ENCODE measurements at regions not wholly inside any gene's neighbourhood (a gene's known extent, or its start where the extent isn't known, plus 50 kb on each side); places are given as distances from the start of the nearest gene placed in this dataset.

DNA sequence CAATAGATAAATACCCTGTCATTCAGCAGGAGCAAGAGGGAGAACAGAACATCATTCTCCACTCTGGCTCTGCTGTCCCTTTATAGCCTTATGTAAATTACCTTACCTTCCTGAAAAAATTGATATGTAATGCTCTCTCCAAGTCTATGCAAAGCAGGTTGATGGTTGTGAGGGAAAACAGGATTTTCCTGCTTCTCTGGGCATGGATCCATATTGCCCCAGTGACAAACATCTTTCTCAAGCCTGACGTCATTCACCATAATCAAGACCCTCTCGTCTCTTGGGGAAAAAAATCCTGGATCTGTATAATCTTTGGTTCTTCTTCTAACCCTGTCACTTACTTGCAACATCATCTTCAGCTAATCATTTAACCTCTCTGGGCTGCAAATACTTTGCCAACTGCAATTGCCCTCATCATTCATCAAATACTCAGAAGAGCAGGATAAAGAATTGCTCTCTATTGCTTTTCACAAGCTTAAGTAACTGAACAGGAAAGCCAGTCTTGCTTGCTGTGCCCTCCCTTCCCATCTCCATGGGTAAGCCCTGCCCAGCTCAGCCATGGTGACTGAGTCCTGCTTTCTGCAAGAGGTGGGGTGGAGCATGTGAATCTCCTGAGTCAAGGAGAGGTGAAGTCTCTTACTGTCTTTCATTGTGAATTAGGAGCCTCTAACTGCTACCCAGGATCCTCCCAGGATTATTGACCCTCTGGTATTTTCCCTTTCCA is 123.7 kb upstream of the KLF7 start:
- no CpG with 5 or more reads among the region's 2 CpGs for WGBS (ENCODE audit: extremely low coverage, insufficient coverage, insufficient read length)
- no peak overlapping the region for H3K4ac ChIP-seq (ENCODE audit: low read depth, low read length)
- no peaks in the 10 kb centered on the region for H3K36me3 ChIP-seq (ENCODE audit: control insufficient read depth in 1 of 2, insufficient read depth in 2 of 2, low read length in 2 of 2)
- no peaks in the 10 kb centered on the region for H3K9me3 ChIP-seq (ENCODE audit: insufficient read depth, low read depth, low read length)
- H2AK5ac ChIP-seq (ENCODE audit: low read length): no peak overlapping the region
- H3K79me1 ChIP-seq (ENCODE audit: low read length): no peaks in the 10 kb centered on the region
- H4K91ac ChIP-seq (ENCODE audit: low read depth, low read length): no peak overlapping the region
- no peak overlapping the region for H3K4me3 ChIP-seq (ENCODE audit: low read depth, low read length)
- no peak overlapping the region for H2AFZ ChIP-seq (ENCODE audit: insufficient read depth, low read length, poor library complexity)
- H2BK12ac ChIP-seq (ENCODE audit: low read length): no peak overlapping the region
- DNase-seq: no peak
- no peak overlapping the region for H2BK120ac ChIP-seq (ENCODE audit: insufficient read depth, low read length, poor library complexity)
- H4K8ac ChIP-seq (ENCODE audit: low read depth, low read length): no peak overlapping the region
- no peak overlapping the region for H3K27ac ChIP-seq (ENCODE audit: low read depth, low read length)
- no peaks in the 10 kb centered on the region for H3K4me1 ChIP-seq (ENCODE audit: control insufficient read depth in 1 of 2, insufficient read depth in 2 of 2, low read length in 2 of 2)
- no peak overlapping the region for H2BK5ac ChIP-seq (ENCODE audit: low read depth, low read length, poor library complexity)
- no peaks in the 10 kb centered on the region for H3K79me2 ChIP-seq (ENCODE audit: control insufficient read depth, insufficient read depth, low read length, poor library complexity)
- H3K18ac ChIP-seq (ENCODE audit: low read length): no peak overlapping the region
- peaks cover 4% of the 10 kb centered on the region for H3K27me3 ChIP-seq (ENCODE audit: insufficient read depth, low read length)
- no peak overlapping the region for H3K4me2 ChIP-seq (ENCODE audit: low read length)
- H3K9ac ChIP-seq (ENCODE audit: low read length): no peak overlapping the region
- H3K23ac ChIP-seq (ENCODE audit: low read length): peak overlapping the region; percentile 67
- no peak overlapping the region for H3K14ac ChIP-seq (ENCODE audit: low read length)
- H4K12ac ChIP-seq (ENCODE audit: low read depth, low read length): no peak overlapping the region

DNA sequence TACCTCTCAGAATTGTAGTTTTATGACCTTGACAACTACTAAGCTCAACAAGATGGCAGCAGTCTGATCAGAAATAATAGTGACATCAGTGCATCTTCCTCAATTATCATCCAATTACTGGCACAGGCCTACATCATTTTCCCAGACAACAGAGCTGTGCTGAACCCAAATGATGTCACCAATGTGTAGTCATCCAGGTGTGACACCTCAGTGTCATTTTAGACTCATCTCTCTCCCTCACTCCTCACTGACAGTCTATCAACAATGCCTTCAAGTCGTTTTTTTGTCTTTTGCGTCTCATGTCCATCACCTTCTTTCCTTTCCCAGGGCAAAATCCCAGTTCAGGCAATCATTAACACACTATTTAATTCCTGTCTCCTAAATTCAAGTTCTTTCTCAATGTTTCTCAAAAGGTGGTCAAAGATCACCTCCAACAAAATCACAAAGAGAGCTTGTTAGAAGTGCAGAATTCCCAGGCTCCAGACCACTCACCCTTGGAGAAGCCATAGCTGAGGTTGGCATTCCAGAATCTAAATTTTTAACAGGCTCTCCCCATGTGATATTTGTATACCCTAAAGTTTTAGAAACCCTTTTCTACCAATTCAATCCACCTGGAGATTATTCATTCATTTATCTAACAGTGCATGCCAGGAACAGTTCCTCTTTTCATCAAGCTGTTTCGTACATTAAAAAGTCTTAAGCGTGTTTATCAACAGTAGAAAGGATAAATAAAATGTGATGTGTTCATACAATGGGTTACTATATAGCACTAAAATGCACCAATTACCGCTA is 125.3 kb upstream of the KLF7 start:
- Histone ChIP-seq H3K27ac (ENCODE audit: low read depth, low read length) (no peak overlapping the region), H4K12ac (ENCODE audit: low read depth, low read length) (no peak overlapping the region), H3K4me3 (ENCODE audit: low read depth, low read length) (no peak overlapping the region), H3K23ac (ENCODE audit: low read length) (no peak overlapping the region), H3K4ac (ENCODE audit: low read depth, low read length) (no peak overlapping the region), H4K8ac (ENCODE audit: low read depth, low read length) (no peak overlapping the region), H3K4me1 (ENCODE audit: control insufficient read depth in 1 of 2, insufficient read depth in 2 of 2, low read length in 2 of 2) (no peaks in the 10 kb centered on the region), H3K9ac (ENCODE audit: low read length) (no peak overlapping the region), H3K9me3 (ENCODE audit: insufficient read depth, low read depth, low read length) (no peaks in the 10 kb centered on the region), H2BK12ac (ENCODE audit: low read length) (no peak overlapping the region), H2BK5ac (ENCODE audit: low read depth, low read length, poor library complexity) (no peak overlapping the region), H4K91ac (ENCODE audit: low read depth, low read length) (no peak overlapping the region), H3K36me3 (ENCODE audit: control insufficient read depth in 1 of 2, insufficient read depth in 2 of 2, low read length in 2 of 2) (no peaks in the 10 kb centered on the region), H3K79me2 (ENCODE audit: control insufficient read depth, insufficient read depth, low read length, poor library complexity) (no peaks in the 10 kb centered on the region), H2AK5ac (ENCODE audit: low read length) (no peak overlapping the region), H3K79me1 (ENCODE audit: low read length) (no peaks in the 10 kb centered on the region), H3K4me2 (ENCODE audit: low read length) (no peak overlapping the region), H3K14ac (ENCODE audit: low read length) (no peak overlapping the region), H2AFZ (ENCODE audit: insufficient read depth, low read length, poor library complexity) (no peak overlapping the region), H3K27me3 (ENCODE audit: insufficient read depth, low read length) (peaks cover 4% of the 10 kb centered on the region), H2BK120ac (ENCODE audit: insufficient read depth, low read length, poor library complexity) (no peak overlapping the region), H3K18ac (ENCODE audit: low read length) (no peak overlapping the region)
- no CpG with 5 or more reads among the region's 5 CpGs for WGBS (ENCODE audit: extremely low coverage, insufficient coverage, insufficient read length)
- no peak for DNase-seq

DNA sequence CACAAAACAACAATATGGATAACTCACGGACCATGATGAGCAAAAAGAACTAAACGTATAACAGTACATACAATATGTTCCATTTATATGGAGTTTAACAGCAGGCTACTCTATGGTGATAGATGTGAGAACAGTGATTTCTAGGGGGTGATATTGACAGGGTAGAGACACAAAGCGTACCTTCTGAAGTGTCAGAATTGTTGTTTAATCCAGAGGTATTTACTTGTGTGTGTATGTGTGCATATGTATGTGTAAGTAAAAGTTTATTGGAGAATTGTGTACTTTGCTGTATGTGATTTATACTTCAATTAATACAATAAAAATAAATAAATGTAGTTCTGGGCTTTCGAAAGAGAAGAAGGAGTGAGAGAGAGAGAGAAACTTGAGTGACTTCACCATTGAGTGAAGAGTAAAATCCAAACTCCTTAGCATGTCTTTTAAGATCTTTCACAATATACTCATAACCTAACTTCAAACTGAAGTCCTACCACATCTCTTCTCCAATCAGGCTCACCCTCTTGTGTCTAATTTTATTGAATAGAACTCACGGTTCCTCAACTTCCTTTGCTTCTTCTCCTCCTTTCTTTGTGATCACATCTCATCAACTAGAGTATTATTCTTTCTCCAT is 126.0 kb upstream of the KLF7 start:
- Histone ChIP-seq H3K4ac (ENCODE audit: low read depth, low read length) (no peak overlapping the region), H3K23ac (ENCODE audit: low read length) (no peak overlapping the region), H2BK12ac (ENCODE audit: low read length) (no peak overlapping the region), H4K91ac (ENCODE audit: low read depth, low read length) (no peak overlapping the region), H3K14ac (ENCODE audit: low read length) (no peak overlapping the region), H3K27ac (ENCODE audit: low read depth, low read length) (no peak overlapping the region), H3K27me3 (ENCODE audit: insufficient read depth, low read length) (peaks cover 4% of the 10 kb centered on the region), H3K79me2 (ENCODE audit: control insufficient read depth, insufficient read depth, low read length, poor library complexity) (no peaks in the 10 kb centered on the region), H3K18ac (ENCODE audit: low read length) (no peak overlapping the region), H2AK5ac (ENCODE audit: low read length) (no peak overlapping the region), H3K9me3 (ENCODE audit: insufficient read depth, low read depth, low read length) (no peaks in the 10 kb centered on the region), H4K12ac (ENCODE audit: low read depth, low read length) (no peak overlapping the region), H3K79me1 (ENCODE audit: low read length) (no peaks in the 10 kb centered on the region), H2BK5ac (ENCODE audit: low read depth, low read length, poor library complexity) (no peak overlapping the region), H2BK120ac (ENCODE audit: insufficient read depth, low read length, poor library complexity) (no peak overlapping the region), H4K8ac (ENCODE audit: low read depth, low read length) (no peak overlapping the region), H3K4me2 (ENCODE audit: low read length) (no peak overlapping the region), H3K4me3 (ENCODE audit: low read depth, low read length) (no peak overlapping the region), H3K9ac (ENCODE audit: low read length) (no peak overlapping the region), H3K36me3 (ENCODE audit: control insufficient read depth in 1 of 2, insufficient read depth in 2 of 2, low read length in 2 of 2) (no peaks in the 10 kb centered on the region), H3K4me1 (ENCODE audit: control insufficient read depth in 1 of 2, insufficient read depth in 2 of 2, low read length in 2 of 2) (no peaks in the 10 kb centered on the region), H2AFZ (ENCODE audit: insufficient read depth, low read length, poor library complexity) (no peak overlapping the region)
- no peak for DNase-seq
- WGBS (ENCODE audit: extremely low coverage, insufficient coverage, insufficient read length): no CpG with 5 or more reads among the region's 5 CpGs

DNA sequence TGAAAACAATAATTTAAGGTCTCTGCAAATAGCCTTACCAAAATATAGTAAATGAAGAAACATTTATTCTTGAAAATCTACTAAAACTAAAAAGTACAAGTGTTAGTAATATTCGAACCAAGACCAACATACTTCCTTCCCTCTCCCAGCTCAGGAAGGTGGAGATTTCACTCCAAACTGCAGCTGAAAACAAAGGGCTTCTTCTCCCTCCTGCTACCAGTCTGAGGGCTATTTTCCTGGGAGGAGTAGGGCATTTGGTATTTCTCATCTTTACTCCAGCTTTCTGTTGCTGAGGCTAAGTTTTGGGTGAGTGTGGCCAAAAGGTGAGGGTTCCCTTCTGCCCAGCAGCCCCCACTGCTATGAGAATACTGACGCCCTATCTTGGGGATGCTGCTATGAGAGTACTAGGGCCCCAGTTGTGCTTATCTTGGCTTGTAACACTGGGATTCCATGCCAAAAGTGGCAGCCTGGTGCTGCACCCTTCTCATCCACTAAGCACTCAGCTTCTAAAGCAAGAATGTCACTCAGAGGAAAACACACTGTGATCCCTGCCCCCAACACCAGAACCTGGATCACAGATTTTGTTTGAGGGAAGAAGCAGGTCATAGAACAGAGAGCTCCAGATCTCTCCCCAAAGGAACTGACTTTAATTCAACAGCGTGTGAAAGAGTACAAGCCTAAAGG is 130.7 kb upstream of the KLF7 start:
- Histone ChIP-seq H2BK5ac (ENCODE audit: low read depth, low read length, poor library complexity) (no peak overlapping the region), H3K23ac (ENCODE audit: low read length) (no peak overlapping the region), H3K79me2 (ENCODE audit: control insufficient read depth, insufficient read depth, low read length, poor library complexity) (no peaks in the 10 kb centered on the region), H3K14ac (ENCODE audit: low read length) (no peak overlapping the region), H2AK5ac (ENCODE audit: low read length) (no peak overlapping the region), H4K91ac (ENCODE audit: low read depth, low read length) (no peak overlapping the region), H3K4me2 (ENCODE audit: low read length) (no peak overlapping the region), H2AFZ (ENCODE audit: insufficient read depth, low read length, poor library complexity) (no peak overlapping the region), H3K9me3 (ENCODE audit: insufficient read depth, low read depth, low read length) (no peaks in the 10 kb centered on the region), H3K27me3 (ENCODE audit: insufficient read depth, low read length) (no peaks in the 10 kb centered on the region), H2BK12ac (ENCODE audit: low read length) (no peak overlapping the region), H3K27ac (ENCODE audit: low read depth, low read length) (no peak overlapping the region), H2BK120ac (ENCODE audit: insufficient read depth, low read length, poor library complexity) (no peak overlapping the region), H3K4ac (ENCODE audit: low read depth, low read length) (no peak overlapping the region), H4K12ac (ENCODE audit: low read depth, low read length) (no peak overlapping the region), H3K79me1 (ENCODE audit: low read length) (no peaks in the 10 kb centered on the region), H3K4me1 (ENCODE audit: control insufficient read depth in 1 of 2, insufficient read depth in 2 of 2, low read length in 2 of 2) (no peaks in the 10 kb centered on the region), H3K4me3 (ENCODE audit: low read depth, low read length) (no peak overlapping the region), H3K36me3 (ENCODE audit: control insufficient read depth in 1 of 2, insufficient read depth in 2 of 2, low read length in 2 of 2) (no peaks in the 10 kb centered on the region), H3K18ac (ENCODE audit: low read length) (no peak overlapping the region), H4K8ac (ENCODE audit: low read depth, low read length) (no peak overlapping the region), H3K9ac (ENCODE audit: low read length) (no peak overlapping the region)
- no CpG with 5 or more reads among the region's 3 CpGs for WGBS (ENCODE audit: extremely low coverage, insufficient coverage, insufficient read length)
- DNase-seq: no peak

Measured in trophoblast cell (in vitro differentiated cells and primary cell).